OCI-LY7 (cell line): ENCODE measurements at regions not wholly inside any gene's neighbourhood (a gene's known extent, or its start where the extent isn't known, plus 50 kb on each side); places are given as distances from the start of the nearest gene placed in this dataset.
"Not testable (repeated sequence)": the region's sequence is repeated elsewhere in the genome, so short reads cannot be mapped to it uniquely, and the experiment has no call there.

Source experiments
- BruUV-seq: library from RNA; stranded (reverse); fragments of 400-500 nt; replicated peaks from 2 replicates; lab custom pipeline; 2021; lab: Mats Ljungman, UMichigan
- CTCF ChIA-PET: fragments of 300-600 bp; sonication (Branson Sonifier 250); formaldehyde crosslinking; loops from one replicate; lab custom pipeline; 2022; ENCODE audit warnings: antibody characterized with exemption; ENCODE audit not compliant: unreplicated experiment; lab: Charles Lee
- POLR2A ChIA-PET: fragments of 300-600 bp; sonication (Branson Sonifier 250); formaldehyde crosslinking; loops from one replicate; lab custom pipeline; 2022; ENCODE audit warnings: antibody characterized with exemption; lab: Charles Lee
- DNase-seq: peaks from one replicate; pipeline ENCODE4 v3.0.0-alpha.2; 2015; ENCODE audit warnings: low spot score
- H2AFZ ChIP-seq: fragments of 200-600 bp; sonication (generic), shearing (Covaris generic); 2 replicates; pipeline ENCODE4 v1.6.1; 2014; ENCODE audit warnings: mild to moderate bottlenecking, antibody characterized with exemption, low read length, moderate library complexity
- H3K27ac ChIP-seq: fragments of 200-600 bp; sonication (generic); 2 replicates; pipeline ENCODE4 v1.5.1; 2014; ENCODE audit warnings: mixed run types, low read depth, mild to moderate bottlenecking, moderate library complexity, low read length, inconsistent platforms; ENCODE audit not compliant: poor library complexity, severe bottlenecking
- H3K36me3 ChIP-seq: fragments of 200-600 bp; sonication (generic); 2 replicates; pipeline ENCODE4 v1.6.1; 2014; ENCODE audit warnings: mild to moderate bottlenecking, antibody characterized with exemption, low read length, moderate library complexity, mixed read lengths; ENCODE audit not compliant: insufficient read depth
- H3K4me1 ChIP-seq: fragments of 200-600 bp; sonication (generic); 2 replicates; pipeline ENCODE4 v1.5.1; 2014; ENCODE audit warnings: mild to moderate bottlenecking, low read length; ENCODE audit not compliant: insufficient read depth, poor library complexity, severe bottlenecking
- H3K4me2 ChIP-seq: fragments of 200-600 bp; sonication (generic); 2 replicates; pipeline ENCODE4 v1.6.1; 2014; ENCODE audit warnings: mild to moderate bottlenecking, low read length
- H3K4me3 ChIP-seq: fragments of 200-600 bp; sonication (generic); 2 replicates; pipeline ENCODE4 v1.5.1; 2014; ENCODE audit warnings: mild to moderate bottlenecking, low read depth, low read length; ENCODE audit not compliant: poor library complexity, severe bottlenecking
- H3K79me2 ChIP-seq: fragments of 200-600 bp; sonication (generic); 2 replicates; pipeline ENCODE4 v1.6.1; 2016; ENCODE audit warnings: low read depth, mild to moderate bottlenecking, low read length, moderate library complexity, mixed read lengths; ENCODE audit not compliant: insufficient read depth
- H3K9me2 ChIP-seq: fragments of 200-600 bp; sonication (generic); 2 replicates; pipeline ENCODE4 v1.6.1; 2016; ENCODE audit warnings: mild to moderate bottlenecking, low read length, mixed read lengths; ENCODE audit not compliant: insufficient read depth
- H3K9me3 ChIP-seq: fragments of 200-600 bp; sonication (generic); 2 replicates; pipeline ENCODE4 v1.6.1; 2014; ENCODE audit warnings: mild to moderate bottlenecking, mixed run types, low read length, mixed read lengths
- H4K20me1 ChIP-seq: fragments of 200-600 bp; sonication (generic); 2 replicates; pipeline ENCODE4 v1.6.1; 2014; ENCODE audit warnings: mild to moderate bottlenecking, antibody characterized with exemption, low read length, moderate library complexity, mixed read lengths; ENCODE audit not compliant: insufficient read depth
- EZH2phosphoT487 ChIP-seq: fragments of 200-600 bp; sonication (generic); IDR thresholded peaks from 2 replicates; pipeline ENCODE4 v1.6.1; 2018; ENCODE audit warnings: low read depth, borderline replicate concordance, mild to moderate bottlenecking, mixed run types, antibody characterized with exemption, low read length, moderate library complexity, mixed read lengths
- intact Hi-C: fragments of 100-400 bp; cut with micrococcal nuclease; formaldehyde crosslinking; loops from one replicate; pipeline ENCODE4 v1.10.0; 2022; ENCODE audit not compliant: unreplicated experiment
- TF ChIP-seq, protein P1 (sequence below): fragments of 200-600 bp; sonication (generic); conservative IDR thresholded peaks from 2 replicates; pipeline ENCODE4 v1.5.1; 2014; ENCODE audit warnings: mild to moderate bottlenecking, antibody characterized with exemption, low read length, moderate library complexity, mixed read lengths

- DNase-seq: no peak
- ChIA-PET CTCF (no interaction called here), POLR2A (interaction anchor here (0.7 to 0.8 kb wide), 2 partner anchors 154 to 285 kb away, joined by 3 read pairs; no protein-coding TSS in a partner anchor)
- BruUV-seq: no TSS peak
- no peaks in the 10 kb centered on the region for H3K36me3 ChIP-seq
- H3K9me3 ChIP-seq: no peaks in the 10 kb centered on the region
- intact Hi-C loops: no loop called here
- no peak overlapping the region for H3K4me3 ChIP-seq
- H2AFZ ChIP-seq: no peak overlapping the region
- no peaks in the 10 kb centered on the region for H3K4me1 ChIP-seq
- TF ChIP-seq EZH2phosphoT487: no peak
- TF ChIP-seq, protein P1, sequence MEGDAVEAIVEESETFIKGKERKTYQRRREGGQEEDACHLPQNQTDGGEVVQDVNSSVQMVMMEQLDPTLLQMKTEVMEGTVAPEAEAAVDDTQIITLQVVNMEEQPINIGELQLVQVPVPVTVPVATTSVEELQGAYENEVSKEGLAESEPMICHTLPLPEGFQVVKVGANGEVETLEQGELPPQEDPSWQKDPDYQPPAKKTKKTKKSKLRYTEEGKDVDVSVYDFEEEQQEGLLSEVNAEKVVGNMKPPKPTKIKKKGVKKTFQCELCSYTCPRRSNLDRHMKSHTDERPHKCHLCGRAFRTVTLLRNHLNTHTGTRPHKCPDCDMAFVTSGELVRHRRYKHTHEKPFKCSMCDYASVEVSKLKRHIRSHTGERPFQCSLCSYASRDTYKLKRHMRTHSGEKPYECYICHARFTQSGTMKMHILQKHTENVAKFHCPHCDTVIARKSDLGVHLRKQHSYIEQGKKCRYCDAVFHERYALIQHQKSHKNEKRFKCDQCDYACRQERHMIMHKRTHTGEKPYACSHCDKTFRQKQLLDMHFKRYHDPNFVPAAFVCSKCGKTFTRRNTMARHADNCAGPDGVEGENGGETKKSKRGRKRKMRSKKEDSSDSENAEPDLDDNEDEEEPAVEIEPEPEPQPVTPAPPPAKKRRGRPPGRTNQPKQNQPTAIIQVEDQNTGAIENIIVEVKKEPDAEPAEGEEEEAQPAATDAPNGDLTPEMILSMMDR: no peak
- H3K4me2 ChIP-seq: no peak overlapping the region
- no peaks in the 10 kb centered on the region; the same call in 1 of the 2 replicates for H4K20me1 ChIP-seq
- H3K79me2 ChIP-seq: no peaks in the 10 kb centered on the region
- no peak overlapping the region for H3K27ac ChIP-seq
- H3K9me2 ChIP-seq: no peaks in the 10 kb centered on the region
Observed at GRCh38 chr4:56139241-56139827, 190.6 kb downstream of the CEP135 start.

DNA sequence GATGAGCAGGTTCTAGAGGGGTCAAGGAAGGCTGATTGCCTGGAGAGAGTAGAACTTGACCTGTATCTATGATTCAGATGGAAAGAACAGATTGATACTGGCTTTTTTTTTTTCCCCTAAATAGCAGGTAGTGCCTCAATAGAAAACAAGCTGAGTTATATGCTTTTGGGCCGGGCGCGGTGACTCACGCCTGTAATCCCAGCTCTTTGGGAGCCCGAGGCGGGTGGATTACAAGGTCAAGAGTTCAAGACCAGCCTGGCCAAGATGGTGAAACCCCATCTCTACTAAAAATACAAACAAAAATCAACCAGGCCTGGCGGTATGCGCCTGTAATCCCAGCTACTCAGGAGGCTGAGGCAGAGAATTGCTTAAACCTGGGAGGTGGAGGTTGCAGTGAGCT lies 186.1 kb downstream of the CEP135 start:
- intact Hi-C loops, H3K4me3 ChIP-seq, H3K9me3 ChIP-seq, DNase-seq, H3K27ac ChIP-seq, H2AFZ ChIP-seq, H3K4me2 ChIP-seq, H3K79me2 ChIP-seq, CTCF ChIA-PET, H3K4me1 ChIP-seq, BruUV-seq, H4K20me1 ChIP-seq, H3K36me3 ChIP-seq, H3K9me2 ChIP-seq: not testable (repeated sequence)
- POLR2A ChIA-PET: interaction anchor here (1.3 kb wide), 1 partner anchor 39 kb away, joined by 5 read pairs; no protein-coding TSS in a partner anchor

DNA sequence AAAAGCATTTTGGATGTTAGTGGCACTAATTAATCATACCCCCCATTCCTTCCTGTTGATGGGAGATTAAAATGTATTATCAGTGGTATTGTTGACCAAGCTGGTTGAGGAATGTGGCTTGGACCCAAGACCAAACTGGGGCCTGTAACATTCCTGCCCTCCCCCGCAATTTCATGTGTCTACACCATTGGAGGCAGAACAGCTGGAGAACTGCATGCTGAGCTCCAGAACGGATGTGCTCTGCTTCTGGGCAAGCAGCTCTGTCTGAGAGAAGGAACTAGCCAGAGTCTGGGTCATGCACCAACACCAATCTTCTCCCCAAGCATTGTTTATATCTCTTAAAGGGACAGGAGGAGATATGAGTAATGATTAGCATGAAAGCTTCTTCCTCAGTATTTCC lies 185.5 kb downstream of the CEP135 start:
- Histone ChIP-seq H3K4me1 (peaks cover 8% of the 10 kb centered on the region), H3K27ac (no peak overlapping the region), H3K79me2 (no peaks in the 10 kb centered on the region), H3K4me3 (no peak overlapping the region), H4K20me1 (no peaks in the 10 kb centered on the region; the same call in 1 of the 2 replicates), H2AFZ (no peak overlapping the region), H3K9me3 (no peaks in the 10 kb centered on the region), H3K9me2 (no peaks in the 10 kb centered on the region), H3K36me3 (no peaks in the 10 kb centered on the region), H3K4me2 (no peak overlapping the region)
- CTCF ChIA-PET: no interaction called here
- POLR2A ChIA-PET: interaction anchor here (1.3 kb wide), 1 partner anchor 38 kb away, joined by 5 read pairs; no protein-coding TSS in a partner anchor
- no TSS peak for BruUV-seq
- no peak for DNase-seq
- intact Hi-C loops: no loop called here
- TF ChIP-seq, protein P1: no peak
- TF ChIP-seq EZH2phosphoT487: no peak
